ENCODE measurements at regions not wholly inside any gene's neighbourhood (a gene's known extent, or its start where the extent isn't known, plus 50 kb on each side); places are given as distances from the start of the nearest gene placed in this dataset.

- ATAC-seq (no peak), DNase-seq (no peak)
- intact Hi-C loops (cut with DNase I) = no loop called here
- Histone ChIP-seq H3K9me3 (peaks cover 0 to 12% (median 3%) of the 10 kb centered on the region in 12 donors), H3K4me3 (no peak overlapping the region), H3K4me1 (no peaks in the 10 kb centered on the region), H3K27me3 (no peaks in the 10 kb centered on the region), H3K36me3 (no peaks in the 10 kb centered on the region), H3K27ac (no peak overlapping the region)
- WGBS, 4 donors = 69 to 77% (median 74%) methylated on average over 2 of the region's 2 CpGs
- TF ChIP-seq CTCF (IDR thresholded peaks at IDR 0.05) (no peak), POLR2A (IDR thresholded peaks at IDR 0.05) (no peak)
Measured at GRCh38 chr2:74735009-74735408, 81.0 kb downstream of the SEMA4F start.

- no peak overlapping the region for H3K4me3 ChIP-seq
- no peak overlapping the region for H3K27ac ChIP-seq
- no peaks in the 10 kb centered on the region for H3K27me3 ChIP-seq
- whole genome bisulfite sequencing, 4 donors = 31 to 38% (median 37%) methylated on average over 3 of the region's 3 CpGs
- DNase-seq (no peak), ATAC-seq (no peak)
- H3K36me3 ChIP-seq = no peaks in the 10 kb centered on the region
- TF ChIP-seq CTCF (IDR thresholded peaks at IDR 0.05) = no peak
- no peak for TF ChIP-seq POLR2A (IDR thresholded peaks at IDR 0.05)
- peaks cover 0 to 5% (median under 1%) of the 10 kb centered on the region in 12 donors for H3K4me1 ChIP-seq
- intact Hi-C loops (cut with DNase I) = no loop called here
- peaks cover 0 to 12% (median 3%) of the 10 kb centered on the region in 12 donors for H3K9me3 ChIP-seq
Measured at GRCh38 chr2:74735564-74735963, 81.5 kb downstream of the SEMA4F start.

GRCh38 chr2:74736589-74736988, 82.5 kb downstream of the SEMA4F start:
- H3K27ac ChIP-seq = no peak overlapping the region
- ATAC-seq = no peak
- H3K4me3 ChIP-seq = no peak overlapping the region
- H3K9me3 ChIP-seq = peaks cover 0 to 12% (median 3%) of the 10 kb centered on the region in 12 donors
- TF ChIP-seq CTCF (IDR thresholded peaks at IDR 0.05) (no peak), POLR2A (IDR thresholded peaks at IDR 0.05) (no peak)
- intact Hi-C loops (cut with DNase I) = no loop called here
- DNase-seq = no peak
- 67 to 83% (median 81%) methylated on average over 2 of the region's 2 CpGs for WGBS, 4 donors
- no peaks in the 10 kb centered on the region for H3K27me3 ChIP-seq
- H3K36me3 ChIP-seq = no peaks in the 10 kb centered on the region
- H3K4me1 ChIP-seq = peaks cover 0 to 11% (median 2%) of the 10 kb centered on the region in 12 donors

- H3K9me3 ChIP-seq = peaks cover 0 to 12% (median 3%) of the 10 kb centered on the region in 12 donors
- ATAC-seq (no peak), DNase-seq (no peak)
- H3K27ac ChIP-seq = no peak overlapping the region
- intact Hi-C loops (cut with DNase I) = no loop called here
- H3K4me3 ChIP-seq = no peak overlapping the region
- TF ChIP-seq CTCF (IDR thresholded peaks at IDR 0.05) (no peak), POLR2A (IDR thresholded peaks at IDR 0.05) (no peak)
- H3K36me3 ChIP-seq = no peaks in the 10 kb centered on the region
- peaks cover 0 to 11% (median 2%) of the 10 kb centered on the region in 12 donors for H3K4me1 ChIP-seq
- 55 to 72% (median 61%) methylated on average over 6 of the region's 6 CpGs for WGBS, 4 donors
- no peaks in the 10 kb centered on the region for H3K27me3 ChIP-seq
Measured at GRCh38 chr2:74738586-74738985, 84.5 kb downstream of the SEMA4F start.

Measured in heart left ventricle (tissue), 16 donors.